ENCODE measurements at regions not wholly inside any gene's neighbourhood (a gene's known extent, or its start where the extent isn't known, plus 50 kb on each side); places are given as distances from the start of the nearest gene placed in this dataset.

GRCh38 chr6:43847741-43848630 is 78.0 kb downstream of the VEGFA start:
- Histone ChIP-seq H3K27ac (ENCODE audit: low read depth, low read length) (no peak overlapping the region), H3K4me3 (ENCODE audit: low read depth in 1 of 2, low read length in 2 of 2) (no peak overlapping the region), H3K36me3 (ENCODE audit: insufficient read depth, low read length) (no peaks in the 10 kb centered on the region), H3K4me1 (ENCODE audit: insufficient read depth, low read length) (no peaks in the 10 kb centered on the region), H3K27me3 (ENCODE audit: control insufficient read depth in 1 of 2, insufficient read depth in 2 of 2, low read length in 2 of 2) (no peaks in the 10 kb centered on the region), H3K9ac (ENCODE audit: low read length) (no peak overlapping the region), H3K9me3 (ENCODE audit: low read length) (no peaks in the 10 kb centered on the region)

GRCh38 chr6:43846556-43846955 is 76.5 kb downstream of the VEGFA start:
- no peak overlapping the region for H3K27ac ChIP-seq (ENCODE audit: low read depth, low read length)
- no peak overlapping the region for H3K4me3 ChIP-seq (ENCODE audit: low read depth in 1 of 2, low read length in 2 of 2)
- no peak overlapping the region for H3K9ac ChIP-seq (ENCODE audit: low read length)
- H3K27me3 ChIP-seq (ENCODE audit: control insufficient read depth in 1 of 2, insufficient read depth in 2 of 2, low read length in 2 of 2) = no peaks in the 10 kb centered on the region
- no peaks in the 10 kb centered on the region for H3K4me1 ChIP-seq (ENCODE audit: insufficient read depth, low read length)
- no peaks in the 10 kb centered on the region for H3K36me3 ChIP-seq (ENCODE audit: insufficient read depth, low read length)
- H3K9me3 ChIP-seq (ENCODE audit: low read length) = no peaks in the 10 kb centered on the region

- H3K27me3 ChIP-seq (ENCODE audit: control insufficient read depth in 1 of 2, insufficient read depth in 2 of 2, low read length in 2 of 2) = no peaks in the 10 kb centered on the region
Observed at GRCh38 chr6:43845646-43846045, 75.6 kb downstream of the VEGFA start.

GRCh38 chr6:43843669-43844171 is 73.7 kb downstream of the VEGFA start:
- Histone ChIP-seq H3K4me3 (ENCODE audit: low read depth in 1 of 2, low read length in 2 of 2) (no peak overlapping the region), H3K4me1 (ENCODE audit: insufficient read depth, low read length) (no peaks in the 10 kb centered on the region), H3K27ac (ENCODE audit: low read depth, low read length) (no peak overlapping the region), H3K36me3 (ENCODE audit: insufficient read depth, low read length) (no peaks in the 10 kb centered on the region), H3K9me3 (ENCODE audit: low read length) (no peaks in the 10 kb centered on the region), H3K9ac (ENCODE audit: low read length) (no peak overlapping the region), H3K27me3 (ENCODE audit: control insufficient read depth in 1 of 2, insufficient read depth in 2 of 2, low read length in 2 of 2) (no peaks in the 10 kb centered on the region)

More at GRCh38 chr6:43845646-43846045, 75.6 kb downstream of the VEGFA start:
- Histone ChIP-seq H3K9ac (ENCODE audit: low read length) (no peak overlapping the region), H3K27ac (ENCODE audit: low read depth, low read length) (no peak overlapping the region), H3K36me3 (ENCODE audit: insufficient read depth, low read length) (no peaks in the 10 kb centered on the region), H3K4me3 (ENCODE audit: low read depth in 1 of 2, low read length in 2 of 2) (no peak overlapping the region), H3K9me3 (ENCODE audit: low read length) (no peaks in the 10 kb centered on the region), H3K4me1 (ENCODE audit: insufficient read depth, low read length) (no peaks in the 10 kb centered on the region)

- Histone ChIP-seq H3K27ac (ENCODE audit: low read depth, low read length) (no peak overlapping the region), H3K9me3 (ENCODE audit: low read length) (no peaks in the 10 kb centered on the region)
Observed at GRCh38 chr6:43843097-43843645, 73.2 kb downstream of the VEGFA start.

GRCh38 chr6:43842231-43842794 is 72.3 kb downstream of the VEGFA start:
- Histone ChIP-seq H3K27me3 (ENCODE audit: control insufficient read depth in 1 of 2, insufficient read depth in 2 of 2, low read length in 2 of 2) (no peaks in the 10 kb centered on the region), H3K4me1 (ENCODE audit: insufficient read depth, low read length) (no peaks in the 10 kb centered on the region), H3K36me3 (ENCODE audit: insufficient read depth, low read length) (no peaks in the 10 kb centered on the region), H3K4me3 (ENCODE audit: low read depth in 1 of 2, low read length in 2 of 2) (no peak overlapping the region), H3K9ac (ENCODE audit: low read length) (no peak overlapping the region), H3K27ac (ENCODE audit: low read depth, low read length) (no peak overlapping the region), H3K9me3 (ENCODE audit: low read length) (no peaks in the 10 kb centered on the region)

More at GRCh38 chr6:43843097-43843645, 73.2 kb downstream of the VEGFA start:
- no peak overlapping the region for H3K9ac ChIP-seq (ENCODE audit: low read length)
- H3K4me3 ChIP-seq (ENCODE audit: low read depth in 1 of 2, low read length in 2 of 2) = no peak overlapping the region
- no peaks in the 10 kb centered on the region for H3K4me1 ChIP-seq (ENCODE audit: insufficient read depth, low read length)
- H3K27me3 ChIP-seq (ENCODE audit: control insufficient read depth in 1 of 2, insufficient read depth in 2 of 2, low read length in 2 of 2) = no peaks in the 10 kb centered on the region
- no peaks in the 10 kb centered on the region for H3K36me3 ChIP-seq (ENCODE audit: insufficient read depth, low read length)

GRCh38 chr6:43840490-43841218 is 70.6 kb downstream of the VEGFA start:
- no peaks in the 10 kb centered on the region for H3K27me3 ChIP-seq (ENCODE audit: control insufficient read depth in 1 of 2, insufficient read depth in 2 of 2, low read length in 2 of 2)
- no peak overlapping the region for H3K27ac ChIP-seq (ENCODE audit: low read depth, low read length)
- H3K4me3 ChIP-seq (ENCODE audit: low read depth in 1 of 2, low read length in 2 of 2) = no peak overlapping the region
- H3K4me1 ChIP-seq (ENCODE audit: insufficient read depth, low read length) = no peaks in the 10 kb centered on the region
- no peaks in the 10 kb centered on the region for H3K36me3 ChIP-seq (ENCODE audit: insufficient read depth, low read length)
- no peak overlapping the region for H3K9ac ChIP-seq (ENCODE audit: low read length)
- H3K9me3 ChIP-seq (ENCODE audit: low read length) = no peaks in the 10 kb centered on the region

GRCh38 chr6:43838276-43839036 is 68.4 kb downstream of the VEGFA start:
- no peaks in the 10 kb centered on the region for H3K27me3 ChIP-seq (ENCODE audit: control insufficient read depth in 1 of 2, insufficient read depth in 2 of 2, low read length in 2 of 2)
- H3K9ac ChIP-seq (ENCODE audit: low read length) = no peak overlapping the region
- H3K27ac ChIP-seq (ENCODE audit: low read depth, low read length) = no peak overlapping the region
- H3K4me3 ChIP-seq (ENCODE audit: low read depth in 1 of 2, low read length in 2 of 2) = no peak overlapping the region
- H3K9me3 ChIP-seq (ENCODE audit: low read length) = no peaks in the 10 kb centered on the region
- no peaks in the 10 kb centered on the region for H3K4me1 ChIP-seq (ENCODE audit: insufficient read depth, low read length)
- H3K36me3 ChIP-seq (ENCODE audit: insufficient read depth, low read length) = no peaks in the 10 kb centered on the region

- Histone ChIP-seq H3K9me3 (ENCODE audit: low read length) (no peaks in the 10 kb centered on the region), H3K36me3 (ENCODE audit: insufficient read depth, low read length) (no peaks in the 10 kb centered on the region), H3K27ac (ENCODE audit: low read depth, low read length) (no peak overlapping the region), H3K27me3 (ENCODE audit: control insufficient read depth in 1 of 2, insufficient read depth in 2 of 2, low read length in 2 of 2) (no peaks in the 10 kb centered on the region), H3K4me1 (ENCODE audit: insufficient read depth, low read length) (no peaks in the 10 kb centered on the region), H3K9ac (ENCODE audit: low read length) (no peak overlapping the region), H3K4me3 (ENCODE audit: low read depth in 1 of 2, low read length in 2 of 2) (no peak overlapping the region)
Observed at GRCh38 chr6:43837507-43837906, 67.5 kb downstream of the VEGFA start.

GRCh38 chr6:43836507-43837240 is 66.7 kb downstream of the VEGFA start:
- H3K9ac ChIP-seq (ENCODE audit: low read length) = no peak overlapping the region
- no peaks in the 10 kb centered on the region for H3K9me3 ChIP-seq (ENCODE audit: low read length)
- H3K27me3 ChIP-seq (ENCODE audit: control insufficient read depth in 1 of 2, insufficient read depth in 2 of 2, low read length in 2 of 2) = no peaks in the 10 kb centered on the region
- H3K4me1 ChIP-seq (ENCODE audit: insufficient read depth, low read length) = no peaks in the 10 kb centered on the region
- no peak overlapping the region for H3K27ac ChIP-seq (ENCODE audit: low read depth, low read length)
- no peaks in the 10 kb centered on the region for H3K36me3 ChIP-seq (ENCODE audit: insufficient read depth, low read length)
- H3K4me3 ChIP-seq (ENCODE audit: low read depth in 1 of 2, low read length in 2 of 2) = no peak overlapping the region

All from muscle layer of colon (tissue), 2 donors.